Neural progenitor cell (in vitro differentiated cells): ENCODE measurements at regions not wholly inside any gene's neighbourhood (a gene's known extent, or its start where the extent isn't known, plus 50 kb on each side); places are given as distances from the start of the nearest gene placed in this dataset.

Experiments used
- DNase-seq: peaks from one replicate; pipeline ENCODE4 v3.0.0-alpha.2; 2016; ENCODE audit warnings: low spot score
- H2AFZ ChIP-seq: fragments of 200-600 bp; sonication (generic); replicated peaks from 2 replicates; pipeline ENCODE4 v1.6.1; 2016; ENCODE audit warnings: antibody characterized with exemption
- H3F3A ChIP-seq: fragments of 200-600 bp; sonication (generic); 2 replicates; pipeline ENCODE4 v1.6.1; 2016; ENCODE audit warnings: antibody characterized with exemption, low read depth
- H3K27ac ChIP-seq: fragments of 200-600 bp; sonication (generic); 2 replicates; pipeline ENCODE4 v1.5.1; 2016; ENCODE audit warnings: mild to moderate bottlenecking
- H3K27me3 ChIP-seq: fragments of 200-600 bp; sonication (generic); 2 replicates; pipeline ENCODE4 v1.6.1; 2016; ENCODE audit warnings: mild to moderate bottlenecking, moderate library complexity
- H3K36me3 ChIP-seq: fragments of 200-600 bp; sonication (generic); 2 replicates; pipeline ENCODE4 v1.5.1; 2016
- H3K4me1 ChIP-seq: fragments of 200-600 bp; sonication (generic); 2 replicates; pipeline ENCODE4 v1.6.1; 2016; ENCODE audit warnings: mixed run types
- H3K4me2 ChIP-seq: fragments of 200-600 bp; sonication (generic); 2 replicates; pipeline ENCODE4 v1.6.1; 2016
- H3K4me3 ChIP-seq: fragments of 200-600 bp; sonication (generic); 2 replicates; pipeline ENCODE4 v1.5.1; 2016
- H3K79me2 ChIP-seq: fragments of 200-600 bp; sonication (generic); 2 replicates; pipeline ENCODE4 v1.6.1; 2016; ENCODE audit warnings: low read depth
- H3K9ac ChIP-seq: fragments of 200-600 bp; sonication (generic); 2 replicates; pipeline ENCODE4 v1.6.1; 2016
- H3K9me3 ChIP-seq: fragments of 200-600 bp; sonication (generic); 2 replicates; pipeline ENCODE4 v1.5.1; 2016; ENCODE audit warnings: low read depth
- H4K20me1 ChIP-seq: fragments of 200-600 bp; sonication (generic); 2 replicates; pipeline ENCODE4 v1.6.1; 2016; ENCODE audit warnings: low read depth
- H3K27ac Mint-ChIP-seq: 3 replicates; pipeline ENCODE4 v1.8.0; 2021; ENCODE audit warnings: mixed read lengths
- H3K27me3 Mint-ChIP-seq: 2 replicates; pipeline ENCODE4 v1.8.0; 2022; ENCODE audit warnings: low read depth, mild to moderate bottlenecking, inconsistent platforms, moderate library complexity, mixed read lengths; ENCODE audit not compliant: insufficient read depth
- H3K36me3 Mint-ChIP-seq: 3 replicates; pipeline ENCODE4 v1.8.0; 2021; ENCODE audit warnings: mixed read lengths
- H3K4me1 Mint-ChIP-seq: 3 replicates; pipeline ENCODE4 v1.8.0; 2021; ENCODE audit warnings: mixed read lengths
- H3K4me3 Mint-ChIP-seq: 3 replicates; pipeline ENCODE4 v1.8.0; 2021; ENCODE audit warnings: mild to moderate bottlenecking, moderate library complexity, mixed read lengths
- H3K9me3 Mint-ChIP-seq: 3 replicates; pipeline ENCODE4 v1.8.0; 2020; ENCODE audit warnings: mixed read lengths
- CTCF ChIP-seq: fragments of 200-600 bp; sonication (generic); IDR thresholded peaks from 2 replicates; pipeline ENCODE4 v1.5.1; 2017; ENCODE audit warnings: antibody characterized with exemption, mild to moderate bottlenecking
- EZH2 ChIP-seq: fragments of 200-600 bp; sonication (generic); IDR thresholded peaks from 2 replicates; pipeline ENCODE4 v1.6.1; 2017; ENCODE audit warnings: antibody characterized with exemption, mild to moderate bottlenecking, moderate library complexity
- EZH2phosphoT487 ChIP-seq: fragments of 200-600 bp; sonication (generic); IDR thresholded peaks from 2 replicates; pipeline ENCODE4 v1.6.1; 2017; ENCODE audit warnings: antibody characterized with exemption

- peaks cover 4% of the 10 kb centered on the region for H3K27me3 Mint-ChIP-seq
- H2AFZ ChIP-seq: no peak overlapping the region
- no peak for DNase-seq
- peaks cover 2% of the 10 kb centered on the region for H3K9me3 Mint-ChIP-seq
- no peaks in the 10 kb centered on the region for H3K9me3 ChIP-seq
- H3K4me3 ChIP-seq: no peak overlapping the region
- no peaks in the 10 kb centered on the region for H3K36me3 ChIP-seq
- TF ChIP-seq EZH2phosphoT487 (no peak), CTCF (no peak), EZH2 (no peak)
- H4K20me1 ChIP-seq: peaks cover 11% of the 10 kb centered on the region
- no peak overlapping the region for H3K4me2 ChIP-seq
- H3K27ac ChIP-seq: no peak overlapping the region
- no peak overlapping the region for H3K4me3 Mint-ChIP-seq
- H3K27ac Mint-ChIP-seq: no peak overlapping the region
- no peaks in the 10 kb centered on the region for H3K79me2 ChIP-seq
- peaks cover 13% of the 10 kb centered on the region for H3K4me1 ChIP-seq
- H3K36me3 Mint-ChIP-seq: no peaks in the 10 kb centered on the region
- peaks cover 25% of the 10 kb centered on the region for H3F3A ChIP-seq
- no peaks in the 10 kb centered on the region for H3K27me3 ChIP-seq
- peaks cover 23% of the 10 kb centered on the region for H3K4me1 Mint-ChIP-seq
- H3K9ac ChIP-seq: no peak overlapping the region
Observed at GRCh38 chr9:105044518-105044917, 116.6 kb upstream of the ABCA1 start.

- H3K27ac Mint-ChIP-seq: no peak overlapping the region
- Histone ChIP-seq H3F3A (peaks cover 25% of the 10 kb centered on the region), H3K79me2 (no peaks in the 10 kb centered on the region), H3K9me3 (no peaks in the 10 kb centered on the region), H3K36me3 (no peaks in the 10 kb centered on the region), H3K9ac (no peak overlapping the region), H3K4me2 (no peak overlapping the region), H3K4me1 (peaks cover 13% of the 10 kb centered on the region), H3K27ac (no peak overlapping the region), H4K20me1 (peaks cover 11% of the 10 kb centered on the region), H3K27me3 (no peaks in the 10 kb centered on the region), H2AFZ (no peak overlapping the region), H3K4me3 (no peak overlapping the region)
- H3K9me3 Mint-ChIP-seq: peaks cover 2% of the 10 kb centered on the region
- H3K4me1 Mint-ChIP-seq: peaks cover 23% of the 10 kb centered on the region
- no peak overlapping the region for H3K4me3 Mint-ChIP-seq
- DNase-seq: no peak
- H3K27me3 Mint-ChIP-seq: peaks cover 4% of the 10 kb centered on the region
- TF ChIP-seq EZH2 (no peak), CTCF (no peak), EZH2phosphoT487 (no peak)
- H3K36me3 Mint-ChIP-seq: no peaks in the 10 kb centered on the region
Observed at GRCh38 chr9:105046907-105047741, 119.2 kb upstream of the ABCA1 start.

GRCh38 chr9:105047742-105048041 is 119.7 kb upstream of the ABCA1 start:
- Mint-ChIP-seq H3K9me3 (peaks cover 8% of the 10 kb centered on the region), H3K36me3 (no peaks in the 10 kb centered on the region), H3K27me3 (peaks cover 4% of the 10 kb centered on the region), H3K4me3 (no peak overlapping the region), H3K27ac (no peak overlapping the region), H3K4me1 (peaks cover 23% of the 10 kb centered on the region)
- no peak overlapping the region for H2AFZ ChIP-seq
- DNase-seq: no peak
- no peaks in the 10 kb centered on the region for H3K79me2 ChIP-seq
- H3K4me2 ChIP-seq: no peak overlapping the region
- TF ChIP-seq CTCF (no peak), EZH2 (no peak), EZH2phosphoT487 (no peak)
- H3K9ac ChIP-seq: no peak overlapping the region
- no peak overlapping the region for H3K4me3 ChIP-seq
- H3K27me3 ChIP-seq: no peaks in the 10 kb centered on the region
- no peaks in the 10 kb centered on the region for H3K9me3 ChIP-seq
- peaks cover 11% of the 10 kb centered on the region for H4K20me1 ChIP-seq
- no peak overlapping the region for H3K27ac ChIP-seq
- H3F3A ChIP-seq: peaks cover 25% of the 10 kb centered on the region
- peaks cover 13% of the 10 kb centered on the region for H3K4me1 ChIP-seq
- H3K36me3 ChIP-seq: no peaks in the 10 kb centered on the region
